ENCODE measurements at regions not wholly inside any gene's neighbourhood (a gene's known extent, or its start where the extent isn't known, plus 50 kb on each side); places are given as distances from the start of the nearest gene placed in this dataset.

DNA sequence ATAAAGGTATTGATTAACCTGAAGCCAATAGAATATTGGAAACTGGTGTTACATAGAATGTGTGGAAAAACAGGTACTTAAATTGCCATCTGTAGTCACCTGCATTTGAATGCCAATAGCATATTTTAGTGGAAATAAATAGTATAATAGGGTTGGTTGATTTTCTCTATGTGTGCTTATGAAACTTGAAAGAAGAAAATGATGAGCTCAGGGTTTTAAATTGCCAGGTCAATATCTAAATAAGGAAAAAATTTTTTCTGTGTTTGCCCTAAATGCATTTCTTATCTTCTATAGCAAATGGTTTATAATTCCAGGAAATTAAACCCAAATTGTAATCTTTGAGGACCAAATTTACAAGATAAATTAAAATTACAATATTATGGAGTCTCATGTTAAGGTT, 626.6 kb downstream of the CDH8 start:
- Mint-ChIP-seq H3K27me3 (no peaks in the 10 kb centered on the region), H3K9me3 (peaks cover 10% of the 10 kb centered on the region), H3K4me3 (no peak overlapping the region), H3K36me3 (no peaks in the 10 kb centered on the region), H3K4me1 (no peaks in the 10 kb centered on the region), H3K27ac (no peak overlapping the region)
- ATAC-seq (ENCODE audit: low read depth) (no peak), DNase-seq (ENCODE audit: low spot score in 2 of 2) (no peak)

GRCh38 chr16:61403386-61403785, 632.9 kb downstream of the CDH8 start:
- no peaks in the 10 kb centered on the region for H3K27me3 Mint-ChIP-seq
- no peak for ATAC-seq (ENCODE audit: low read depth)
- H3K36me3 Mint-ChIP-seq = no peaks in the 10 kb centered on the region
- no peak overlapping the region for H3K4me3 Mint-ChIP-seq
- no peaks in the 10 kb centered on the region for H3K4me1 Mint-ChIP-seq
- DNase-seq (ENCODE audit: low spot score in 2 of 2) = no peak
- peaks cover 10% of the 10 kb centered on the region for H3K9me3 Mint-ChIP-seq
- no peak overlapping the region for H3K27ac Mint-ChIP-seq

- ATAC-seq (ENCODE audit: low read depth) = no peak
- no peaks in the 10 kb centered on the region for H3K4me1 Mint-ChIP-seq
- H3K4me3 Mint-ChIP-seq = no peak overlapping the region
- no peaks in the 10 kb centered on the region for H3K27me3 Mint-ChIP-seq
- H3K9me3 Mint-ChIP-seq = no peaks in the 10 kb centered on the region
- H3K27ac Mint-ChIP-seq = no peak overlapping the region
- DNase-seq (ENCODE audit: low spot score in 2 of 2) = no peak
- no peaks in the 10 kb centered on the region for H3K36me3 Mint-ChIP-seq
These were observed 644.3 kb downstream of the CDH8 start for GRCh38 chr16:61391896-61392295.

DNA sequence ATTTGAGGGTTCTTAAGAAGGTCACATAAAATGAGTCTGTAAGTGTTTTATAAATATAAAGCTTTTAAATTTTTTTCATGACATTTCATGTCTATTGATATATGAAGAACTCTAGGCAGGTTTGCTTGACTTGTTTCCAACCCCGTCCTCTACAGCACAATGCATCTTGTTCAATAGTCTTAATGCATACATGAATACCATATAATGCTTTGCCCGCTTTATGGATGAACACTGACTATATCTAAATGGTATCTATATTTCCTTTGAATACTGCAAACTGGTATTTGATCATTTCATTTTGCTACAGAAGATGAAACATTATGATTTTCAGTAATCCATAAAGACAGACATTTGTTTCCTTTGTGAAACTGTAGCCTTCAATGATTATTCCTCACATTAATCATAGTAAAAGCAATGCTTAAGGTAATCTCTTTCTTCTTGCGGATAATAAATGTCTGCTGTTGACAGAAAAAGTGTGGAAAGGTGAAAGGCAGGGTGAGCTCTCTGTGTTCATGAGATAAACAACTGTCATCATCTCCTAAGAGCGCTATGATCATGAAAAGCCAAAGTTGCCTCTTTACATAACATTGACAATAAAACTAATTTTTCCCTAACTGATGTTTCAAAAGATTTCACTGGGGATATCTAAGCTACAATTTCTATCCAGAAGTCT, 645.1 kb downstream of the CDH8 start:
- no peaks in the 10 kb centered on the region for H3K27me3 Mint-ChIP-seq
- H3K4me1 Mint-ChIP-seq = no peaks in the 10 kb centered on the region
- DNase-seq (ENCODE audit: low spot score in 2 of 2) (no peak), ATAC-seq (ENCODE audit: low read depth) (no peak)
- H3K4me3 Mint-ChIP-seq = no peak overlapping the region
- H3K36me3 Mint-ChIP-seq = no peaks in the 10 kb centered on the region
- no peak overlapping the region for H3K27ac Mint-ChIP-seq
- H3K9me3 Mint-ChIP-seq = peaks cover 3% of the 10 kb centered on the region

- H3K4me1 Mint-ChIP-seq = no peaks in the 10 kb centered on the region
- no peak overlapping the region for H3K4me3 Mint-ChIP-seq
- no peak overlapping the region for H3K27ac Mint-ChIP-seq
- H3K27me3 Mint-ChIP-seq = no peaks in the 10 kb centered on the region
- no peaks in the 10 kb centered on the region for H3K36me3 Mint-ChIP-seq
- DNase-seq (ENCODE audit: low spot score in 2 of 2) = no peak
- ATAC-seq (ENCODE audit: low read depth) = no peak
- H3K9me3 Mint-ChIP-seq = peaks cover 10% of the 10 kb centered on the region
These were observed 650.7 kb downstream of the CDH8 start for GRCh38 chr16:61385392-61386071.

GRCh38 chr16:61382435-61382834, 653.8 kb downstream of the CDH8 start:
- DNase-seq (ENCODE audit: low spot score in 2 of 2) (no peak), ATAC-seq (ENCODE audit: low read depth) (no peak)
- Mint-ChIP-seq H3K27me3 (no peaks in the 10 kb centered on the region), H3K4me1 (no peaks in the 10 kb centered on the region), H3K4me3 (no peak overlapping the region), H3K9me3 (peaks cover 11% of the 10 kb centered on the region), H3K27ac (no peak overlapping the region), H3K36me3 (no peaks in the 10 kb centered on the region)

- no peak for ATAC-seq (ENCODE audit: low read depth)
- Mint-ChIP-seq H3K27me3 (no peaks in the 10 kb centered on the region), H3K4me1 (no peaks in the 10 kb centered on the region), H3K4me3 (no peak overlapping the region), H3K36me3 (no peaks in the 10 kb centered on the region), H3K27ac (no peak overlapping the region), H3K9me3 (peaks cover 6% of the 10 kb centered on the region)
- DNase-seq (ENCODE audit: low spot score in 2 of 2) = no peak
These were observed 656.9 kb downstream of the CDH8 start for GRCh38 chr16:61379311-61379710.

DNA sequence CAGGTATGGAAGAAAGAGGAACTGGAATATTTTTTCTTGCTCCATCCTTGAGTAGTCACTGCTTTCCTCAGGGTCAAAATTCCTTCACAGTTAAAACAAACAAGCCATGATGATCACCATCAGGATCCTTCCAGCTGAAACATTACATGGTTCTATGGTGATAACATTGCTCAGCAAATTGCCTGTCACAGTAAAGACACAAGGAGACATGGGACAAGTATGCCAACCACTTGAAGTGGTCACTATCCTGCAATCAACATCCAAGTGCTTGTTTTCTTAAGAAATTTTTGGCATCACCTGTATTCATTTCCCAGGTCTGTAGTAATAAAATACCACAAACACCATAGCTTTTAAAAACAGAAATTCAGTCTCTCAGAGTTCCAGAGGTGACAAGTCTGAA, 662.2 kb downstream of the CDH8 start:
- no peak for ATAC-seq (ENCODE audit: low read depth)
- Mint-ChIP-seq H3K27me3 (no peaks in the 10 kb centered on the region), H3K4me1 (no peaks in the 10 kb centered on the region), H3K4me3 (no peak overlapping the region), H3K9me3 (no peaks in the 10 kb centered on the region), H3K27ac (no peak overlapping the region), H3K36me3 (no peaks in the 10 kb centered on the region)
- no peak for DNase-seq (ENCODE audit: low spot score in 2 of 2)

DNA sequence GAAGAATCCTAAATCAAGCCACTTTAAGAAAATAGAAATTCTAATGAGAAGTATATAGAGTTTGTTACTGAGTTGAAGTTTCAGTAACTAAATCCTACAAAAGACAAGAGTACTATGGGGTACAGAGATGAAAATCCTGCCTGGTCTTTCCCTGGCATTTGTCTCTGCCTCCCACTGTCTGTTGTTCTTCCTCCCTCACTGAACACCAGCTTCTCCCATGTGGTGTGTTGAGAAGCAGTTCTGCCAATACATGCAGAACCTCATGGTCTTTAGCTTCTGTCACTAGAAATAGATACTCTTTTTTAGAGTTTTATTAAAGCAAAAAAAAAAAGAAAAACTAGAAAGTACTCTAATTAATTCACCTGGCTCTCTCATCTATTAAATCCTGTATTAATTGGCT, 664.4 kb downstream of the CDH8 start:
- ATAC-seq (ENCODE audit: low read depth) (no peak), DNase-seq (ENCODE audit: low spot score in 2 of 2) (no peak)
- Mint-ChIP-seq H3K9me3 (no peaks in the 10 kb centered on the region), H3K4me3 (no peak overlapping the region), H3K27me3 (no peaks in the 10 kb centered on the region), H3K27ac (no peak overlapping the region), H3K36me3 (no peaks in the 10 kb centered on the region), H3K4me1 (no peaks in the 10 kb centered on the region)

DNA sequence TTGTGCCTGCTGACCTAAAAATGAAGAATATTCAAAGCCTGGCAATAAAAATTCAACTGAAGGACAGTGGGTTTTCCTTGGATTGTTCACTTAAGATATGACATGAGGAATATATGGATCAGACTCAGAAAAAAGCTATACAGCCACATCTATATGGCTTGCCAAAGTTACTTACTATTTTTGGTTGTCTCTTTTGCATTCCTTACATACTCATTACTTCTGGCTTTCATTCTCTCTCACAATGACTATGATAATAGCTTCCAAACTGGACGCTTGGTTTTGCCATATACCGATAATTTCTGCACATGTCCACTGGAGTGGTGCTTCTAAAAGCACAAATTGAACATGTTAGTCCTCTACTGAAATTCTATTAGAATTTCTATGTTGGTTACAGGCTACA, 664.9 kb downstream of the CDH8 start:
- Mint-ChIP-seq H3K4me3 (no peak overlapping the region), H3K4me1 (no peaks in the 10 kb centered on the region), H3K27ac (no peak overlapping the region), H3K36me3 (no peaks in the 10 kb centered on the region), H3K27me3 (no peaks in the 10 kb centered on the region), H3K9me3 (no peaks in the 10 kb centered on the region)
- ATAC-seq (ENCODE audit: low read depth) (no peak), DNase-seq (ENCODE audit: low spot score in 2 of 2) (no peak)

DNA sequence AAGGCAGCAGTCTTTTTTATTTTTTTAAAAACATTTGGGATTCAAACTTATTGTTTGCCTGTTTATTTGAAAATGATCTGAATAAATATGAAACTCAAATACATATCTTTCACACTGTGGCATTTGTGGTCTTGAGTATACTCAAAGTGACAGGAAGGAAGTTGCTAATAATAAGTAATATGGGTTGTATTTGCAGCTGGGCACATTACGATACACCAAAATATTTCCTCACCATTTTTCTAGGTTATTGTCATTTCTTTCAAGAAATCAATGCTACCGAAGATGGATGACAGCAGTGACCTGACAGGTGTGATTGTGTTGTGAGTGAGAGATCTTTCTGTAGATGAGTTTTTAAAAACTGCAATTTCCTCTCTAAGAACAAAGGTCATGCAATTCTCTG, 665.7 kb downstream of the CDH8 start:
- no peaks in the 10 kb centered on the region for H3K4me1 Mint-ChIP-seq
- no peaks in the 10 kb centered on the region for H3K9me3 Mint-ChIP-seq
- no peak for ATAC-seq (ENCODE audit: low read depth)
- H3K27me3 Mint-ChIP-seq = no peaks in the 10 kb centered on the region
- DNase-seq (ENCODE audit: low spot score in 2 of 2) = no peak
- no peaks in the 10 kb centered on the region for H3K36me3 Mint-ChIP-seq
- no peak overlapping the region for H3K27ac Mint-ChIP-seq
- H3K4me3 Mint-ChIP-seq = no peak overlapping the region

DNA sequence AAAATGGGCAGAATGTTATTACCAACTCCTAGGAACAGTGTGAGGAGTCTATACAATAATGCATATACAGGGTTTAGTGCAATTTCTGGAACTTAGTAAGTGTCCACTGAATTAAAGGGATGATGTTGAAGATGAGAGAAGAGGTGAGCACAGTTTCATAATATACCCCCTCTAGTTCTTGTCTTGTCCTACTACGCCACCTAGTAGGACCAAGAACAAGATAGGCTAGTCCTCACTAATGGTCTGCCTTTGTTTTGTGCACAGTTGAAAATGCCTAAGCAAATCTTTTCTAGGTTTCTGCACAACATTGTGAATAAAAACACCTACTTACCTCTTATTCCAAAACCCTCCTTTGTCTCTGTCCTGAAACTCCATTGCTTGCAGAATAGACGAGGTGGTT, 670.2 kb downstream of the CDH8 start:
- no peak overlapping the region for H3K4me3 Mint-ChIP-seq
- no peaks in the 10 kb centered on the region for H3K36me3 Mint-ChIP-seq
- DNase-seq (ENCODE audit: low spot score in 2 of 2) = no peak
- ATAC-seq (ENCODE audit: low read depth) = no peak
- no peaks in the 10 kb centered on the region for H3K27me3 Mint-ChIP-seq
- no peak overlapping the region for H3K27ac Mint-ChIP-seq
- peaks cover 3% of the 10 kb centered on the region for H3K9me3 Mint-ChIP-seq
- H3K4me1 Mint-ChIP-seq = no peaks in the 10 kb centered on the region

DNA sequence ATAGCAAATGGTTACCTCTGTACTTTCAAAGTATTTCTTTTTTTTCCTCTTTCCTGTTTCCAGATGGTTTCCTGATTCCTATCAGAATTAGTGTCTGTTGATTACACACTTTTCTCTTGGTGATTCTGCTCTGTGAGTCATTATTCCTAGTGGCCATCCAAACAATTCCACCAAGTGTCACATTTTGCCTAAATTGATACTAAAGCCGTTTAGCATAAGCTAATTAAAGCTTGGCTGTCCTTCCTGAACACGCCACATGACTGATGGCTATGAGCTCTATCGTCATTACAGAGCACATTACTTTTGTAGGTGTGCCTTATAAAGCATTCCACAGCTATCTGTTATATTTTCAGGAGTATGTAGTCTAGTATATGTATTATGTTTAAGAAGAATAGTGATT, 671.2 kb downstream of the CDH8 start:
- Mint-ChIP-seq H3K9me3 (peaks cover 3% of the 10 kb centered on the region), H3K36me3 (no peaks in the 10 kb centered on the region)
- ATAC-seq (ENCODE audit: low read depth) = no peak

GRCh38 chr16:61362585-61362984, 673.7 kb downstream of the CDH8 start:
- no peak overlapping the region for H3K27ac Mint-ChIP-seq
- no peak overlapping the region for H3K4me3 Mint-ChIP-seq
- no peaks in the 10 kb centered on the region for H3K27me3 Mint-ChIP-seq
- H3K36me3 Mint-ChIP-seq = no peaks in the 10 kb centered on the region
- H3K4me1 Mint-ChIP-seq = no peaks in the 10 kb centered on the region
- ATAC-seq (ENCODE audit: low read depth) = no peak
- DNase-seq (ENCODE audit: low spot score in 2 of 2) = no peak
- H3K9me3 Mint-ChIP-seq = peaks cover 6% of the 10 kb centered on the region

More for the DNA sequence above, 671.2 kb downstream of the CDH8 start:
- no peaks in the 10 kb centered on the region for H3K27me3 Mint-ChIP-seq
- no peak for DNase-seq (ENCODE audit: low spot score in 2 of 2)
- H3K4me1 Mint-ChIP-seq = no peaks in the 10 kb centered on the region
- no peak overlapping the region for H3K27ac Mint-ChIP-seq
- H3K4me3 Mint-ChIP-seq = no peak overlapping the region

DNA sequence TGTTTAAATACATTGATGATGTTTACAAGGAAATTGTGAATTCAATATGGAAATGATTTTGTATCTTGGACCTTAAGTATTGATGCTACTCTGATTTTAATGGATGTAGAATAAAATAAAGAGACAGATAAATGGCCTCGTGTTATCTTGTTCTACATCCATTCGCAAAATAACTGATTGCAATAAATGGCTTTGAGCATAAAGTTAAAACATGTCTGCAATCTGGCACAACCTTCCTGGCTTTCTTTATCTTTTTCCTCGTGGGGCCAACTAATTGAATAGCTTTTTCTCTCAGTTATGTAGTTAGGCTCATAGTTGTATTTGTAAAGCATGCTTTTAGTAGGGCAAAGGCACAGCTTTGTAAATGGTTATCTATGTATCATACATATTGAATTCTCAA, 691.4 kb downstream of the CDH8 start:
- no peak overlapping the region for H3K4me3 Mint-ChIP-seq
- H3K4me1 Mint-ChIP-seq = no peaks in the 10 kb centered on the region
- H3K36me3 Mint-ChIP-seq = no peaks in the 10 kb centered on the region
- peaks cover 6% of the 10 kb centered on the region for H3K9me3 Mint-ChIP-seq
- no peaks in the 10 kb centered on the region for H3K27me3 Mint-ChIP-seq
- DNase-seq (ENCODE audit: low spot score in 2 of 2) (no peak), ATAC-seq (ENCODE audit: low read depth) (no peak)
- no peak overlapping the region for H3K27ac Mint-ChIP-seq

All from memory B cell (primary cell).